ENCODE measurements at regions not wholly inside any gene's neighbourhood (a gene's known extent, or its start where the extent isn't known, plus 50 kb on each side); places are given as distances from the start of the nearest gene placed in this dataset.

DNA sequence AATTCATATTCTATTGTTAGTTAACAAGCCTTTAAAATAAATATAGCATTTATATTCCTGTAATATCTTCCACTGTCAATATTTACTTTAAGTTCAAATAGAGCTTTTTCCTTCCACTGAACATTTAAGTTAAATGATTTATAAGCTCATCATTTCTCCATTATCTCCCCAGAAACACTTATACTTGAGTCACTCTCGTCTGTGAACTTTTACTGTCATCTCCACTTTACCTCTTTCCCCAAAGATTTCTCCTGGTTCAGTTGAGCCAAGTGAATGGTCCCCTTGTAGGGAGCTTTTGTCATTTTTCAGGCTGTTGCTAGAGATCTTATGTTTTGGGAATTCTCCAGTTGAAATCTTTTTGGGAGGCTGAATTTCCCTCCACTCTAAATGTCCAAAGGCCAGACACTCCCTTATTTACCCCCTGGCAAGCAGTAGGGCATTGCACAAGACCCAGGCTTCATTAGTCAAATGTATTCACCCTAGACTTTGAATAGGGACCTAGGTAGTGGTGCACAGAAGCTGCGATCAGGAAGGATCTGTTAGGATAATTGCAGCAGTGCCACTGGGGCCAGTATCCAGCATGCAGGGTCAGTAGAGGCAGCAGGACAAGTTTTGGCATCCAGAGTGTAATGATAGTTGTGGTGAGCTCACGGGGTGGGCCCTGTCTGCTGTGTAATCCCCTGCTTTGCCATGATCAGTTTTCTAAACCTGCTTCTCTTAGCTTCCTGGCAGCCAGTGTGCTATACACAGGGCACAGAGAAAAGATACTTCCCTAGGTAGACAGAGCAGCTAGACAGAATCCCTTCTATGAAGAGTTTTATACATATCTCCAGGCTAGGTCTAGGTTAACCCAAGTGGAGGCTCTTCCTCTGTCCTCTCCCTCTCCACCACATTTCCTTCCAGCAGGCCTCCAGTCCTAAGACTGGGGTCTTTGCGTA is 356.5 kb upstream of the SLCO3A1 start:
- TF ChIP-seq, protein P1, sequence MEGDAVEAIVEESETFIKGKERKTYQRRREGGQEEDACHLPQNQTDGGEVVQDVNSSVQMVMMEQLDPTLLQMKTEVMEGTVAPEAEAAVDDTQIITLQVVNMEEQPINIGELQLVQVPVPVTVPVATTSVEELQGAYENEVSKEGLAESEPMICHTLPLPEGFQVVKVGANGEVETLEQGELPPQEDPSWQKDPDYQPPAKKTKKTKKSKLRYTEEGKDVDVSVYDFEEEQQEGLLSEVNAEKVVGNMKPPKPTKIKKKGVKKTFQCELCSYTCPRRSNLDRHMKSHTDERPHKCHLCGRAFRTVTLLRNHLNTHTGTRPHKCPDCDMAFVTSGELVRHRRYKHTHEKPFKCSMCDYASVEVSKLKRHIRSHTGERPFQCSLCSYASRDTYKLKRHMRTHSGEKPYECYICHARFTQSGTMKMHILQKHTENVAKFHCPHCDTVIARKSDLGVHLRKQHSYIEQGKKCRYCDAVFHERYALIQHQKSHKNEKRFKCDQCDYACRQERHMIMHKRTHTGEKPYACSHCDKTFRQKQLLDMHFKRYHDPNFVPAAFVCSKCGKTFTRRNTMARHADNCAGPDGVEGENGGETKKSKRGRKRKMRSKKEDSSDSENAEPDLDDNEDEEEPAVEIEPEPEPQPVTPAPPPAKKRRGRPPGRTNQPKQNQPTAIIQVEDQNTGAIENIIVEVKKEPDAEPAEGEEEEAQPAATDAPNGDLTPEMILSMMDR (conservative IDR thresholded peaks at IDR 0.05; ENCODE audit: low read length) = no peak
- no peak for TF ChIP-seq EZH2phosphoT487 (IDR thresholded peaks at IDR 0.05; ENCODE audit: borderline replicate concordance, low read depth, low read length)
